ENCODE measurements at regions not wholly inside any gene's neighbourhood (a gene's known extent, or its start where the extent isn't known, plus 50 kb on each side); places are given as distances from the start of the nearest gene placed in this dataset.

DNA sequence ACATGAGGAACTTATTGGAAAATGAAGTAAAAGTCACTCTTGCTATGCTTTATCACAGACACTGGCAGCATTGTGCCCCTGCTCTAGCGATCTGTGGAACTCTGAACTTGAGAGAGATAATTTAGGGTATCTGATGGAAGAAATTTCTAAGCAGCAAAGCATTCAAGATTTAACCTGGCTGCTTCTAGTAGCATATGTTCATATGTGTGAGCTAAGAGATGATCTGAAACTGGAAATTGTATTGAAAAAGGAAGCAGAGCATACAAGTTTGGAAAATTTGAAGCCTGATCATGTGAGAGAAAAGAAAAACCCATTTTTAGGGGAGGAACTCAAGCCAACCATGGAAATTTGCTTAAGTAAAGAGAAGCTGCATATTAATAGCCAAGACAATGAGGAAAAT, 657.7 kb downstream of the TRAM1L1 start:
- no peaks in the 10 kb centered on the region for H3K79me2 ChIP-seq (ENCODE audit: insufficient read depth, low read length)
- H3K4me1 ChIP-seq (ENCODE audit: insufficient read depth, low read length) = no peaks in the 10 kb centered on the region
- H2AFZ ChIP-seq (ENCODE audit: low read length) = no peak overlapping the region
- WGBS (ENCODE audit: low lambda C conversion rate) = 0% methylated on average over 1 of the region's 1 CpG
- intact Hi-C loops (cut with micrococcal nuclease; ENCODE audit: unreplicated experiment) (no loop called here), in situ Hi-C loops (cut with HindIII; ENCODE audit: extremely low pct_ligation_motif_present, low pct_unique_long_range_greater_than_20kb) (no loop called here)
- no peak for DNase-seq (ENCODE audit: low spot score)
- no peak overlapping the region for H3K4me2 ChIP-seq (ENCODE audit: low read depth, low read length)
- no peaks in the 10 kb centered on the region for H4K20me1 ChIP-seq (ENCODE audit: insufficient read depth, low read length)
- no peak for FAIRE-seq
- H3K4me3 ChIP-seq (replicated peaks in 1 of 3; ENCODE audit: insufficient read depth in 1 of 3, low read depth in 2 of 3, low read length in 3 of 3) = no peak overlapping the region
- TF ChIP-seq ZNF841 (CRISPR knock-in tag; IDR thresholded peaks at IDR 0.05; ENCODE audit: borderline replicate concordance) (peak; percentile 80; the same call in 1 of the 2 replicates), ARID3A (IDR thresholded peaks at IDR 0.05; ENCODE audit: low read depth, low read length) (no peak)
- H3K27ac ChIP-seq (ENCODE audit: extremely low read length, insufficient read depth, low read length) = no peak overlapping the region
- ChIA-PET CTCF (ENCODE audit: low intra/inter-chr PET ratio, low total read pairs) (no interaction called here), POLR2A (no interaction called here)
- no peak overlapping the region for H3K9ac ChIP-seq (ENCODE audit: insufficient read depth, low read depth, low read length)
- peaks cover 15% of the 10 kb centered on the region for H3K9me3 ChIP-seq (ENCODE audit: low read length)
- no peak for ATAC-seq
- no peaks in the 10 kb centered on the region for H3K27me3 ChIP-seq (ENCODE audit: control insufficient read depth in 1 of 2, insufficient read depth in 2 of 2, low read length in 2 of 2)
- no TSS peak for BruUV-seq (replicated peaks)
- no peaks in the 10 kb centered on the region for H3K36me3 ChIP-seq (replicated peaks in 1 of 2; ENCODE audit: control insufficient read depth in 1 of 2, insufficient read depth in 2 of 2, low read length in 2 of 2)

DNA sequence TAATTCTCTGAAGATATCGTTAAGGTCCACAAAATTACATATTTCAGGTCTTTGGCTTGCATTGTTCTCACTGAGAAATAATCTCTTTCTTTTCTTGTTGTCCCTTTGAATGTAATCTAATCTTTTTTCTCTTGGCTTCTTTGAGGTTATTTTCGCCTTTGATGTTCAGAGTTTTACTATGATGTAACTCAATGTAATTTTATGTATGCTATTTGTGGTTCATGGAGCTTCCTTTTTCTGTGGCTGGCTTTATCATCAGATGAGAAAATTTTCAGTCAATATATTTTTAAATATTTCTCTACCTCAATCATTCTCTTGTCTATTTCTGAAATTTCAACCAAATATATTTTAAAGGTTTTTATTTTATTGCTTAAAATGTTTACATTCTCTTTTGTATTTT, 672.2 kb downstream of the TRAM1L1 start:
- no peak overlapping the region for H3K27ac ChIP-seq (ENCODE audit: extremely low read length, insufficient read depth, low read length)
- BruUV-seq (replicated peaks) = no TSS peak
- TF ChIP-seq ZNF768 (CRISPR knock-in tag; IDR thresholded peaks at IDR 0.05) (no peak), KDM5A (IDR thresholded peaks at IDR 0.05; ENCODE audit: borderline replicate concordance, low read length) (no peak), TMF1 (CRISPR knock-in tag; IDR thresholded peaks at IDR 0.05; ENCODE audit: low read depth) (no peak), DNMT3B (CRISPR knock-in tag; conservative IDR thresholded peaks at IDR 0.05) (no peak), EED (CRISPR knock-in tag; IDR thresholded peaks at IDR 0.05) (no peak), ZNF883 (CRISPR knock-in tag; IDR thresholded peaks at IDR 0.05; ENCODE audit: not compliant biosample characterization) (no peak)
- whole genome bisulfite sequencing (ENCODE audit: low lambda C conversion rate) = 3% methylated on average over 2 of the region's 2 CpGs
- H3K27me3 ChIP-seq (ENCODE audit: control insufficient read depth in 1 of 2, insufficient read depth in 2 of 2, low read length in 2 of 2) = no peaks in the 10 kb centered on the region
- no peaks in the 10 kb centered on the region for H3K4me1 ChIP-seq (ENCODE audit: insufficient read depth, low read length)
- H3K4me3 ChIP-seq (replicated peaks in 1 of 3; ENCODE audit: insufficient read depth in 1 of 3, low read depth in 2 of 3, low read length in 3 of 3) = no peak overlapping the region
- no peaks in the 10 kb centered on the region for H3K36me3 ChIP-seq (replicated peaks in 1 of 2; ENCODE audit: control insufficient read depth in 1 of 2, insufficient read depth in 2 of 2, low read length in 2 of 2)
- H2AFZ ChIP-seq (ENCODE audit: low read length) = no peak overlapping the region
- H3K9me3 ChIP-seq (ENCODE audit: low read length) = no peaks in the 10 kb centered on the region
- H3K79me2 ChIP-seq (ENCODE audit: insufficient read depth, low read length) = no peaks in the 10 kb centered on the region
- ATAC-seq (no peak), DNase-seq (ENCODE audit: low spot score) (no peak), FAIRE-seq (no peak)
- H3K4me2 ChIP-seq (ENCODE audit: low read depth, low read length) = no peak overlapping the region
- in situ Hi-C loops (cut with HindIII; ENCODE audit: extremely low pct_ligation_motif_present, low pct_unique_long_range_greater_than_20kb) = no loop called here
- intact Hi-C loops (cut with micrococcal nuclease; ENCODE audit: unreplicated experiment) = no loop called here
- CTCF ChIA-PET (ENCODE audit: low intra/inter-chr PET ratio, low total read pairs) = no interaction called here
- no peak overlapping the region for H3K9ac ChIP-seq (ENCODE audit: insufficient read depth, low read depth, low read length)
- no peaks in the 10 kb centered on the region for H4K20me1 ChIP-seq (ENCODE audit: insufficient read depth, low read length)
- POLR2A ChIA-PET = no interaction called here

Data from HepG2 (cell line).